SW 1271 (cell line): ENCODE measurements at regions not wholly inside any gene's neighbourhood (a gene's known extent, or its start where the extent isn't known, plus 50 kb on each side); places are given as distances from the start of the nearest gene placed in this dataset.

Source experiments
- DNase-seq, 2 experiments: peaks; one replicate each; lab custom pipeline; 2025; lab: John Stamatoyannopoulos, UW

- DNase-seq = no peak
Observed at GRCh38 chr18:27752944-27753343, 424.0 kb downstream of the CDH2 start.

- DNase-seq = no peak
Observed at GRCh38 chr18:27750923-27751322, 426.0 kb downstream of the CDH2 start.

GRCh38 chr18:27750014-27750413 is 426.9 kb downstream of the CDH2 start:
- peak; percentile 1 to 34 for DNase-seq

- no peak for DNase-seq
Observed at GRCh38 chr18:27749194-27749593, 427.7 kb downstream of the CDH2 start.

- no peak for DNase-seq
Observed at GRCh38 chr18:27746241-27746640, 430.7 kb downstream of the CDH2 start.

GRCh38 chr18:27735117-27735516 is 441.8 kb downstream of the CDH2 start:
- DNase-seq = no peak

- no peak for DNase-seq
Observed at GRCh38 chr18:27731211-27731610, 445.7 kb downstream of the CDH2 start.

GRCh38 chr18:27728659-27729058 is 448.3 kb downstream of the CDH2 start:
- no peak for DNase-seq

- no peak for DNase-seq
Observed at GRCh38 chr18:27724362-27724761, 452.6 kb downstream of the CDH2 start.

GRCh38 chr18:27723168-27723567 is 453.8 kb downstream of the CDH2 start:
- no peak for DNase-seq

GRCh38 chr18:27719680-27720079 is 457.2 kb downstream of the CDH2 start:
- no peak for DNase-seq

- no peak for DNase-seq
Observed at GRCh38 chr18:27717816-27718215, 459.1 kb downstream of the CDH2 start.

GRCh38 chr18:27717250-27717649 is 459.7 kb downstream of the CDH2 start:
- DNase-seq = no peak

- DNase-seq = no peak
Observed at GRCh38 chr18:27715751-27716150, 461.2 kb downstream of the CDH2 start.

- no peak for DNase-seq
Observed at GRCh38 chr18:27713738-27714095, 463.2 kb downstream of the CDH2 start.

- DNase-seq = no peak
Observed at GRCh38 chr18:27713037-27713737, 463.7 kb downstream of the CDH2 start.

- no peak for DNase-seq
Observed at GRCh38 chr18:27712066-27712465, 464.9 kb downstream of the CDH2 start.

GRCh38 chr18:27711382-27711781 is 465.5 kb downstream of the CDH2 start:
- no peak for DNase-seq

GRCh38 chr18:27709344-27709743 is 467.6 kb downstream of the CDH2 start:
- DNase-seq = no peak

GRCh38 chr18:27707201-27707600 is 469.7 kb downstream of the CDH2 start:
- DNase-seq = no peak

- DNase-seq = no peak
Observed at GRCh38 chr18:27704736-27705361, 472.1 kb downstream of the CDH2 start.

GRCh38 chr18:27699137-27699536 is 477.8 kb downstream of the CDH2 start:
- no peak for DNase-seq

- DNase-seq = no peak
Observed at GRCh38 chr18:27696148-27696547, 480.8 kb downstream of the CDH2 start.

- DNase-seq = no peak
Observed at GRCh38 chr18:27695503-27695902, 481.4 kb downstream of the CDH2 start.
